Gastrocnemius medialis (tissue), 4 donors: ENCODE measurements at regions not wholly inside any gene's neighbourhood (a gene's known extent, or its start where the extent isn't known, plus 50 kb on each side); places are given as distances from the start of the nearest gene placed in this dataset.

Source experiments
- ATAC-seq, 2 donors: fragments of 150-250 bp; one replicate each; pipeline ENCODE4 v1.9.1; 2016
- DNase-seq, 2 donors: peaks; one replicate each; pipeline ENCODE4 v3.0.0-alpha.2; 2019
- H3K27ac ChIP-seq, 4 donors: fragments of 200-600 bp; sonication (generic); 1 replicate in 1 of 4; 2 replicates in 3 of 4; pipeline ENCODE4 v1.5.1; 2016 to 2018; ENCODE audit warnings: mild to moderate bottlenecking in 2 of 4, moderate library complexity in 1 of 4
- H3K27me3 ChIP-seq, 3 donors: fragments of 200-600 bp; sonication (generic) in 2 of 3; 1 replicate in 1 of 3; 2 replicates in 2 of 3; pipeline versions ENCODE4 v1.5.1 to v1.6.0; 2016 to 2019; ENCODE audit warnings: mild to moderate bottlenecking in 1 of 3, moderate library complexity in 1 of 3
- H3K36me3 ChIP-seq, 2 donors: fragments of 200-600 bp; sonication (generic) in 1 of 2; one replicate each; pipeline ENCODE4 v1.5.1; 2017 to 2018
- H3K4me1 ChIP-seq, 2 donors: fragments of 200-600 bp; sonication (generic) in 1 of 2; one replicate each; pipeline ENCODE4 v1.5.1; 2016 to 2017; ENCODE audit warnings: mild to moderate bottlenecking in 2 of 2
- H3K4me3 ChIP-seq, 4 donors: fragments of 200-600 bp; sonication (generic) in 3 of 4; 1 replicate in 1 of 4; 2 replicates in 3 of 4; pipeline ENCODE4 v1.5.1; 2016 to 2019; ENCODE audit warnings: mild to moderate bottlenecking in 2 of 4
- H3K9me3 ChIP-seq, 3 donors: fragments of 200-600 bp; sonication (generic) in 2 of 3; 1 replicate in 1 of 3; 2 replicates in 2 of 3; pipeline ENCODE4 v1.5.1; 2016 to 2019
- POLR2A ChIP-seq, 2 donors: fragments of 450-650 bp; IDR thresholded peaks; one replicate each; pipeline ENCODE4 v1.6.1; 2017; ENCODE audit warnings: antibody characterized with exemption in 2 of 2, mild to moderate bottlenecking in 2 of 2, moderate library complexity in 2 of 2
- in situ Hi-C, 4 donors: fragments of 200-750 bp; cut with MboI; loops; one replicate each; pipeline versions ENCODE4 v1.15.0 to v1.8.0; 2017; ENCODE audit warnings: low sequenced_read_pairs in 4 of 4
- intact Hi-C: fragments of 100-400 bp; cut with DNase I; formaldehyde crosslinking; loops from one replicate; pipeline ENCODE4 v1.15.1; 2023; ENCODE audit warnings: low total_unique reads
- TF ChIP-seq, protein P1 (sequence below), 5 experiments: fragments of 450-650 bp in 3 of 5; fragments of 200-600 bp in 2 of 5; sonication (generic) in 2 of 5; IDR thresholded peaks in 4 of 5; conservative IDR thresholded peaks in 1 of 5; 1 replicate in 4 of 5; 2 replicates in 1 of 5; pipeline ENCODE4 v1.5.1; 2016 to 2019; ENCODE audit warnings: antibody characterized with exemption in 5 of 5, mild to moderate bottlenecking in 3 of 5, moderate library complexity in 3 of 5

DNA sequence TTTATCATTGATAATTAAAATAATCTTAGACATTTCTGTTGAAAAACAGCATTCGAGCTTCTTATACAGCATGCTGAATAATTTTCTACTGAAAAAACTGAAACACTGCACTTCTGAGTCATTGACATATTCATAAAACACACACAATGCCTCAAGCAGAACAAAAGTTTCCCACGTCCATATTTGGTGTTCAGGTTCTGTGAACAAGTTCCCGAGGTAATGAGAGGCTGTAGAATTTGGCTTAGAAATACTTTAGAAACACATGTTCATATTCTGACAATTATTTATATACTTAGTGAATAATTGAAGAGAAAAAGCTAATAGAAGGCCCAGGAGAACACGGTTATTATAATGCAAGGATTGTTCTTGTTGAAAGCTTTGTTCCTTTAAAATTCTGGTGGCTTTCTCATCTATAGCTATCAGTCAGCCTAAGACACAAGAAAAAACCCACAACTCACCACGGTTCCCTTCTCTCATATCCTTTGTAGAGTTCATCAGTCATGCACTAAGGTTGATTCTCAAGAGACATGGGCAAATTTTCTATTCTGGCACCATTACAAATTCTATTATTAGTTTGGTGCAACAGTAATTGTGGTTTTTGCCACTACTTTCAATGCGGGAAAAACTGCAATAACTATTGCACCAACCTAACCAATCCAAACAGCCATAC lies 194.4 kb downstream of the TMX3 start:
- no peak overlapping the region for H3K27ac ChIP-seq

DNA sequence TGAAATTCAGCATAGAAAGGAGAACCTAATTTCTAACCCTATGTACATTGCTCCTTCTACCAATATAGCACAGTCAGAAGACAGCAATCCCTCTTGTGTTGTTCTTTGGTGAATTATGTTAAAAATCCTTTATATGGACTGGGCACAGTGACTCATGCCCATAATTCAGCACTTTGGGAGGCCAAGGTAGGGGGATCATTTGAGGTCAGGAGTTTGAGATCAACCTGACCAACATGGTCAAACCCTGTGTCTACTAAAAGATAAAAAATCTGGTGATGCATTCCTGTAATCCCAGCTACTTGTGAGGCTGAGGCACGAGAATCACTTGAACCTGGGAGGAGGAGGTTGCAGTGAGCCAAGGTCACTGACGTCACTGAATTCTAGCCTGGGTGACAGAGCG lies 195.6 kb downstream of the TMX3 start:
- no peak for TF ChIP-seq POLR2A (IDR thresholded peaks at IDR 0.05)
- TF ChIP-seq, protein P1, sequence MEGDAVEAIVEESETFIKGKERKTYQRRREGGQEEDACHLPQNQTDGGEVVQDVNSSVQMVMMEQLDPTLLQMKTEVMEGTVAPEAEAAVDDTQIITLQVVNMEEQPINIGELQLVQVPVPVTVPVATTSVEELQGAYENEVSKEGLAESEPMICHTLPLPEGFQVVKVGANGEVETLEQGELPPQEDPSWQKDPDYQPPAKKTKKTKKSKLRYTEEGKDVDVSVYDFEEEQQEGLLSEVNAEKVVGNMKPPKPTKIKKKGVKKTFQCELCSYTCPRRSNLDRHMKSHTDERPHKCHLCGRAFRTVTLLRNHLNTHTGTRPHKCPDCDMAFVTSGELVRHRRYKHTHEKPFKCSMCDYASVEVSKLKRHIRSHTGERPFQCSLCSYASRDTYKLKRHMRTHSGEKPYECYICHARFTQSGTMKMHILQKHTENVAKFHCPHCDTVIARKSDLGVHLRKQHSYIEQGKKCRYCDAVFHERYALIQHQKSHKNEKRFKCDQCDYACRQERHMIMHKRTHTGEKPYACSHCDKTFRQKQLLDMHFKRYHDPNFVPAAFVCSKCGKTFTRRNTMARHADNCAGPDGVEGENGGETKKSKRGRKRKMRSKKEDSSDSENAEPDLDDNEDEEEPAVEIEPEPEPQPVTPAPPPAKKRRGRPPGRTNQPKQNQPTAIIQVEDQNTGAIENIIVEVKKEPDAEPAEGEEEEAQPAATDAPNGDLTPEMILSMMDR (IDR thresholded peaks at IDR 0.05 in 4 of 5, conservative IDR thresholded peaks at IDR 0.05 in 1 of 5): no peak
- Histone ChIP-seq H3K4me3 (no peak overlapping the region), H3K36me3 (no peaks in the 10 kb centered on the region), H3K27me3 (no peaks in the 10 kb centered on the region), H3K4me1 (no peaks in the 10 kb centered on the region), H3K9me3 (no peaks in the 10 kb centered on the region), H3K27ac (no peak overlapping the region)
- in situ Hi-C loops: no loop called here
- no peak for ATAC-seq
- no peak for DNase-seq
- intact Hi-C loops: no loop called here

More for the DNA sequence above, 194.4 kb downstream of the TMX3 start:
- DNase-seq: no peak
- Histone ChIP-seq H3K27me3 (no peaks in the 10 kb centered on the region), H3K4me1 (no peaks in the 10 kb centered on the region), H3K36me3 (no peaks in the 10 kb centered on the region), H3K4me3 (no peak overlapping the region), H3K9me3 (no peaks in the 10 kb centered on the region)
- in situ Hi-C loops (no loop called here), intact Hi-C loops (loop anchor here (10.0 kb wide), 1 partner anchor 1106 kb away; no protein-coding TSS in a partner anchor)
- no peak for TF ChIP-seq POLR2A (IDR thresholded peaks at IDR 0.05)
- TF ChIP-seq, protein P1 (IDR thresholded peaks at IDR 0.05 in 4 of 5, conservative IDR thresholded peaks at IDR 0.05 in 1 of 5): no peak
- ATAC-seq: no peak

DNA sequence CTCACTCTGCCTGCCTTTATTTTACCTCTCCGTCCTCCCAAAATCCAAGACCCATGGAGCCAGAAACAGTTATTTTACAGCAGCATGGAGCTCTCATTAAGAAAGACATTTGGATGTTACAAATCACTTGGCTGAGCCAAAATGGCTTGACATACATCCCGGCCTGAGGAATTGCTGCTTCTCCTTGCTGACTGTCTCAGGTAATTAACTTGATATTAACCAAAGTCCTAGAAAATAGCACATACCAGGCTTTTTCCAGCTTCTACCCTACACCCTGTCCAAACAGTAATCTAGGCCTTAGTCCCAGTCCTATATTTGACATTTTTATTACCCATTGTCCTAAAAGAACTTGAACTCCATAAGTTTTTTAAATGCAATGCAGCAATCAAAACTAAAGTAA lies 205.0 kb downstream of the TMX3 start:
- TF ChIP-seq, protein P1 (IDR thresholded peaks at IDR 0.05 in 4 of 5, conservative IDR thresholded peaks at IDR 0.05 in 1 of 5): no peak
- TF ChIP-seq POLR2A (IDR thresholded peaks at IDR 0.05): no peak
- DNase-seq: no peak
- Histone ChIP-seq H3K9me3 (no peaks in the 10 kb centered on the region), H3K4me3 (no peak overlapping the region), H3K27ac (no peak overlapping the region), H3K27me3 (no peaks in the 10 kb centered on the region), H3K4me1 (no peaks in the 10 kb centered on the region), H3K36me3 (no peaks in the 10 kb centered on the region)
- intact Hi-C loops (no loop called here), in situ Hi-C loops (no loop called here)
- no peak for ATAC-seq

DNA sequence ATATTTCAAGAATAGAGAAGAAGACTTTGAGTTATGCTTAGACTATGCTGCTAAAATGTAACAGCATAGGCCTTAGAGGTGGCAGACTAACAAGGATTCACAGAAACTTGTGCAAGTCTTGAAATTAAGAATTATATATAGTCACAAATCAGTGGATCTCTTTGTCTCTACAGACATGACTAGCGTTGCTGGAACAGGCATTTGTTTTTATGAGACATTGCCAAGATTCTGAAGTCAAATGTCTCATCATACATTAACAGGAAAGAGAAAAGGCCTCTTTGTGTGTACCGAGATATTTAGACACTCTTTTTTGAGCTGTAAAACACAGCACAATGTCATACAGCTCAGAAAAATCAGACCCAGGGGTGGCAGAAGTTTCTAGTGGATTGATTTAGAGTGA lies 207.1 kb downstream of the TMX3 start:
- intact Hi-C loops: no loop called here
- no peaks in the 10 kb centered on the region for H3K36me3 ChIP-seq
- no peaks in the 10 kb centered on the region for H3K27me3 ChIP-seq
- ATAC-seq: no peak
- no peak overlapping the region for H3K27ac ChIP-seq
- no peaks in the 10 kb centered on the region for H3K4me1 ChIP-seq
- no peak overlapping the region for H3K4me3 ChIP-seq
- no peaks in the 10 kb centered on the region for H3K9me3 ChIP-seq
- in situ Hi-C loops: no loop called here
- TF ChIP-seq POLR2A (IDR thresholded peaks at IDR 0.05): no peak
- no peak for DNase-seq

DNA sequence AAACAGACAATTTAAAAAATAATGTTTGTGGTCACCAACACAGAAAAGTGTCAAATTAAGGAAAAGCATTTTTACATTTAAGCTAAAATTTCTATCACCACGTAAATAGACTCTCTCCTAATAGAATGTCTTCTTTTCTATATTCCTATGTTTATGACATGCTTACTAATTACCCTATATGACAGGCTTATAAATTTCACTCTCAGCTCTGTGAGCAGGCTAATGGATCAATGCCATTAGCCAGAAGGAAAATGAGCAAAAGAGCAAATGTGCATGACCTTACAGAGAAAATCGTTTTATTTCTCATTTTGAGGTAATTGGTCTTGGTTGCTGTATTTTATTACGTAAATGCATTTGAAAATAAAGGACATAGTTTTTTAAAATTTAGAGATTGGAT lies 209.7 kb downstream of the TMX3 start:
- no peak for ATAC-seq
- intact Hi-C loops: no loop called here
- no peak overlapping the region for H3K4me3 ChIP-seq
- no peak overlapping the region for H3K27ac ChIP-seq
- H3K36me3 ChIP-seq: no peaks in the 10 kb centered on the region
- H3K9me3 ChIP-seq: no peaks in the 10 kb centered on the region
- H3K4me1 ChIP-seq: no peaks in the 10 kb centered on the region
- TF ChIP-seq, protein P1 (IDR thresholded peaks at IDR 0.05 in 4 of 5, conservative IDR thresholded peaks at IDR 0.05 in 1 of 5): no peak
- TF ChIP-seq POLR2A (IDR thresholded peaks at IDR 0.05): no peak
- DNase-seq: no peak
- no peaks in the 10 kb centered on the region for H3K27me3 ChIP-seq
- in situ Hi-C loops: no loop called here
